RWPE1 (cell line): ENCODE measurements at regions not wholly inside any gene's neighbourhood (a gene's known extent, or its start where the extent isn't known, plus 50 kb on each side); places are given as distances from the start of the nearest gene placed in this dataset.
A peak's percentile ranks its signal among the peaks of the same experiment; 100 is the strongest.
"Not testable (repeated sequence)": the region's sequence is repeated elsewhere in the genome, so short reads cannot be mapped to it uniquely, and the experiment has no call there.

Experiments
- CTCF ChIA-PET: fragments of 350-600 bp; sonication (Branson Sonifier 250); formaldehyde crosslinking; extraction: SDS; loops from one replicate; lab custom pipeline; 2021; lab: Yijun Ruan, JAX
- POLR2A ChIA-PET: fragments of 400-600 bp; formaldehyde crosslinking; extraction: SDS; loops from one replicate; lab custom pipeline; 2020; ENCODE audit warnings: antibody characterized with exemption; ENCODE audit not compliant: low non-redundant PET; lab: Yijun Ruan, JAX
- DNase-seq: peaks from one replicate; pipeline ENCODE4 v3.0.0; 2012; ENCODE audit warnings: low spot score
- H3K27ac ChIP-seq: fragments of 450-650 bp; 2 replicates; pipeline ENCODE4 v1.5.1; 2017
- CTCF ChIP-seq: fragments of 450-650 bp; conservative IDR thresholded peaks from 2 replicates; pipeline ENCODE4 v1.5.1; 2017; ENCODE audit warnings: low read depth, mild to moderate bottlenecking

- no peak overlapping the region for H3K27ac ChIP-seq
- DNase-seq = no peak
- TF ChIP-seq CTCF = no peak
- CTCF ChIA-PET = no interaction called here
- POLR2A ChIA-PET = no interaction called here
Observed at GRCh38 chr16:62277942-62278341, 241.7 kb upstream of the CDH8 start.

GRCh38 chr16:62276637-62277036 lies 240.4 kb upstream of the CDH8 start:
- TF ChIP-seq CTCF = no peak
- ChIA-PET CTCF (no interaction called here), POLR2A (no interaction called here)
- no peak for DNase-seq
- H3K27ac ChIP-seq = no peak overlapping the region

GRCh38 chr16:62272035-62272434 lies 235.8 kb upstream of the CDH8 start:
- DNase-seq = no peak
- TF ChIP-seq CTCF = no peak
- H3K27ac ChIP-seq = no peak overlapping the region
- POLR2A ChIA-PET = no interaction called here
- CTCF ChIA-PET = no interaction called here

GRCh38 chr16:62261760-62262159 lies 225.5 kb upstream of the CDH8 start:
- no peak for DNase-seq
- ChIA-PET CTCF (interaction anchor here (0.6 kb wide), 1 partner anchor 1029 kb away, joined by 9 read pairs; no protein-coding TSS in a partner anchor), POLR2A (no interaction called here)
- TF ChIP-seq CTCF = no peak
- no peak overlapping the region for H3K27ac ChIP-seq

- CTCF ChIA-PET, DNase-seq, H3K27ac ChIP-seq, POLR2A ChIA-PET: not testable (repeated sequence)
Observed at GRCh38 chr16:62258931-62259435, 222.7 kb upstream of the CDH8 start.

GRCh38 chr16:62256406-62256805 lies 220.2 kb upstream of the CDH8 start:
- no peak overlapping the region for H3K27ac ChIP-seq
- POLR2A ChIA-PET = no interaction called here
- DNase-seq = peak; percentile 45
- peak; percentile 30 for TF ChIP-seq CTCF
- CTCF ChIA-PET = interaction anchor here (0.6 to 1.2 kb wide), 4 partner anchors 15 to 37 kb away, joined by 3 to 10 read pairs (median 4); no protein-coding TSS in a partner anchor

- ChIA-PET POLR2A (no interaction called here), CTCF (interaction anchor here (0.6 to 0.9 kb wide), 2 partner anchors 14 to 128 kb away, joined by 3 to 4 read pairs; no protein-coding TSS in a partner anchor)
Observed at GRCh38 chr16:62254847-62255246, 218.6 kb upstream of the CDH8 start.

More at GRCh38 chr16:62254847-62255246, 218.6 kb upstream of the CDH8 start:
- TF ChIP-seq CTCF = no peak
- peak; percentile 20 for DNase-seq
- H3K27ac ChIP-seq = no peak overlapping the region
